Cerebellar cortex (tissue), 1 donor: ENCODE measurements at regions not wholly inside any gene's neighbourhood (a gene's known extent, or its start where the extent isn't known, plus 50 kb on each side); places are given as distances from the start of the nearest gene placed in this dataset.

Source experiments
- DNase-seq: peaks from one replicate; pipeline ENCODE4 v3.0.0-alpha.2; 2015; ENCODE audit warnings: low spot score

GRCh38 chr9:16025627-16026026, 472.8 kb downstream of the CCDC171 start:
- DNase-seq = no peak

DNA sequence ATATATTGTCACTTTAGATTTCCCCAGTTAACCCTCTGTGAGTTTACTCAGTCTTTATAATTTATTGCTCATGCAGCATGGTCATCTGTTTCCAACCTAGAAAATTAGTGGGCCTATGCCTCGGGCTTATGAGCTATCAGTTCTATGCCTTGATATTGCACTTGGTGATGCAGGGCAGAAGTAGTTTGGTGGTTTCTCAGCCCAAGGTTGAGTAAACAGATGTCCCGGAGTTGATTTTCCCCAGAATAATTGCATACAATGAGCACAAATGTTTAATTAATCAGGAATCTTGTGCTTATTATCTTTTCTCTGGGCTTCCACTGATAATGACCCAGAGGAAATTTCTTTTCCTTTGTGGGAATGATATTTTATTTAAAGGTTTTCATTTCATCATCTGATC, 474.0 kb downstream of the CCDC171 start:
- no peak for DNase-seq

GRCh38 chr9:16028548-16028947, 475.7 kb downstream of the CCDC171 start:
- no peak for DNase-seq

DNA sequence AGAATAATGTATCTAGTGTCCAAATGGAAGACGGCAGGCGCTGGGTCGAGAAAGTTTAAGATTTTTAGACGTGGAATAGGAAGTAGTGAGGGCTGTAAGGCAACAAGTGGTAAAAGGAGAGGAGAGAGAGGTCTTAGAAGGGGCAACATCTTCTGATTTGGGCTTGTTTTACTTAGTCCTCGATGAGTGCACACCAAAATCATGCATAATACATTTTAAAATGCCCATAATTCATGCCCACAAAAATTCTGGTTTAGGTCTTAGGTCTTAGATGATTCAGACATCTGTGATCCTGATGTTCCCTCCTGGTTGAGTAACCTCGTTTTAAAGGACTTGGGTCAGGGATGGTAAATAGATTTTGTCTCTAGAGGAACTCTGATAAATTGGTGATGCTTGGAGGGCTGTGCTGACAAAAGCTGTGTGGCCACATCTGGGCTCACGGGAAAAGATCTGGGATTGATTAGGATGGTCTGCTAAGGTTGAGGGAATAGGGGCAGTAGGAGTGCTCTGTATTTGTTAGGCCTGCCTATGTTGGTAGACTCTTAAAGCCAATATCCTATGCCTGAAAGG, 476.3 kb downstream of the CCDC171 start:
- no peak for DNase-seq

DNA sequence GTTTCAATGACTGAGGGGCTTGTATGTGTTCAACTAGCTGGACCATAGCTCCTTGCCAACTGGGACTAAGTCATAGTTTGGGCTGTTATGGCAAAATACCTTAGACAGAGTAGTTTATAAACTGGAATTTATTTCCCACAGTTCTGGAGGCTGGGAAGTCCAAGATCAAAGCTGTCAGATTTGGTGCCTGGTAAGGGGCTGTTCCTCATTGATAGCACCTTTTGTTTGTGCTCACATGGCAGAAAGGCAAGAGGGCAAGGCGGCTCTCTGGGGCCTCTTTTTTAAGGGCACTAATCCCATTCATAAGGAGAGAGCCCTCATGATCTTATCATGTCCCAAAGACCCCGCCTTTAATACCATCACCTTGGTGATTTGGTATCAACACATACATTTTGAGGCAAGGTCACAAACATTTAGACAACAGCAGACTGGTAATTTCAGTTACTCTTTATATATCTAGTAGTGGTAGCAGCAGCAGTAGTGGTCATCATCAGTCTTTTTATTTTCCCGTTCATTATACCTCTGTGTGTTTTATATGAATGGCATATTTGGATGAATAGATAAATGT, 477.0 kb downstream of the CCDC171 start:
- DNase-seq = no peak

GRCh38 chr9:16030528-16031185, 477.8 kb downstream of the CCDC171 start:
- no peak for DNase-seq

DNA sequence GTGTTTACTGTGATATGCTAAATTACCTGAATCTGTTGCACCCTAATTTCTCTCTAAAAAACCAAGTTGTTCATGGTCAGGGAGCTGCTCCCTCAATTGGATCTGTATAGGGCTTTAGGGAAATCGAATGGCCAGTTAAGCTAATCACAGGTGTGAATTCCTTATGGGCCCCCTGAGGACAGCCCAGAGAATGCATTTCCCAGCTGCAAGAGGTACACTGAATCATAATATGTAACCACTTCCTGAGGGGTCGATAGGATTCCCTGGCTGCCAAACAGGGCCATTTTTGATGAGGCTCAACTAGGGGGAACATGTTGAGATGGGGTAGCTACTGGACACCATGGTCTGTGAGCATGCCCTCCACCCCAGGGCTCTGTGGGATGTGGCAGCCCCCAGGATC, 478.6 kb downstream of the CCDC171 start:
- DNase-seq = no peak

- DNase-seq = no peak
Measured at GRCh38 chr9:16031971-16032370, 479.1 kb downstream of the CCDC171 start.

DNA sequence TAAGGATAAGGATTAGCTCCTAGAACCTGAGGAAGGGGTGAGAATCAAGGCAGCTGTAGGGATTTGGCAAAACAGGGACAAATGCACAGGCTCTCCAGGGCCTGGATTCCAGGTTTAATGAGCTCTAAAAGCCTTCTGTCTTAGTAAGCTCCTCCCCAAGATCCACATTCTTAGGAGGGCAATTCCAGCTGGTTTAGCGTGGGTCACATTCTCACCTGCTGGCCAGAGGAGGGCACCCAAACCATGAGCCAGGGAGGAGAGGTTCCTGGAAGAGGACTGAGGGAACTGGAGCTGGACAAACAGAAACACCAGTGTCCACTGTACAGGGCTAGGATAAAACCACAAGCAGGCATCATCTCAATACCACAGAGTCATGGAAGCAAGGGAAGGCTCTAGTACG, 480.0 kb downstream of the CCDC171 start:
- DNase-seq = peak; percentile 0

- no peak for DNase-seq
Measured at GRCh38 chr9:16033253-16033652, 480.4 kb downstream of the CCDC171 start.

DNA sequence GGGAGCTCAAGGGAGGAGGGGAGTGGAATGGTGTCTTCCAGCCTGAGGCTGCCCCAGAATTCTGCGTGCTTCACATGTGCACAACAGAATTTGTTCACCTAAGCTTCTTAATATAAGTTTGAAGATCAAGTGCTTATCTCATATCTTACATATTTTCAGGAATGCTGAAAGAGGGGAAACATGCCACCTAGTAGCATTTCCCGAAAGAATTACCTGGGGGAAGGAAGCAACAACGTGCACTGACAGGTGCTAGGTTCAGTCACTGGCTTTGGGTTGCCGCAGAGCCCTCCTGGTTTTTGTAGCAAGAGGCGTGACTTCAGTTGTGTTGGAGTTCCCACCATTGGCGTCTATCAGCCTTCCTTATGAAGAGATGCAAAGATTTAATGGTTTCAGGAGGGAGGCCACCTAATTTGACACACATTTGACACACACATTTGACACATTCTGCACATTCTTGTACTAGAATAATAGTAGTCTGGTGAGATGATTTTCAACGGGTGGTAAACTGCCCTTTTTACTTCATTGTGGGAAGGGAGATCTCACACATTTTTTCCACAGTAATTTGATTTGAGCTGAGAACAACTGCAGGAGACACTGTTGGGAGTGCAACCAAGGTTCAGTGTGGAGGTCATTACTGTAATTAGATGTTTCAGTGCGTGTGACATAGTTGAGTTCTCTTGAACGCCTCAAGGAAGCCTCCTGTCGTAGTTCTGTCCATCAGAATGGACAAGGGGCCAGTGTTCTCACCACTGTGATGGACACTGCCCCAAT, 481.3 kb downstream of the CCDC171 start:
- DNase-seq = no peak

DNA sequence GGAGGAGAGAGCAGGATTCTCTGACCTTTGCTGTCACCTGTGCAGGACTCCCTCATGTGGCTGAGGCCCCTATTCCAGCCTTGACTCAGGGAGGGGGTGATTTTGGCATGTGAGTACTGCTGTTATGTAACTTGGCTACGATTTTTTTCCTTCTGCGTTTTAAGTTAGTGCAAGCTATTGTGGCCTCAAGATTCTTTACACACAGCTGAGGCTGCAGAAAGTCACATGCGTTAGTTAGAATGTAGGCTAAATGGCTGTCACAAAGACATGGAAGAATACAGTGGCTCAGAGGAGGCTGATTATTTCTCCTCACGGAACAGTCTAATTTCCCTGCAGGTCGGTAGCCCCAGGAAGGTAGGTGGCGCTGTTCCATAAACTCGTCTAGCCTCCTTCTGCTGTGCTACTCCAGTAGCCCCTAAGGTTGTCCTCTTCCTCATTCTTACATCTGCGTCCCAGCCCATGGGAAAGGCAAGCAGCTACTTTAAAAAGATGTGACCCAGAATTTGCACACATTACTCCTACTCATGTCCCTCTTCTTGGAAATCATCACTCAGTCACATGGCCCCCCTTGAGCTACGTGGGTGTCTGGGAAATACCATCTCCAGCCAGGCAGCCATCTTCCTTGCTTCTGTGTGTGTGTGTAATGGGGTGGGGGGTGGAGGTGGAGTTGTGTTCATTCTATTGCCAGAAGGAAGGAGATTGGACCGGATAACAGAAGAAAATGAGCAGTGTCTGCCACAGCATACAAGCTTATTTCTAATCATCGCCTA, 486.6 kb downstream of the CCDC171 start:
- peak; percentile 28 for DNase-seq

DNA sequence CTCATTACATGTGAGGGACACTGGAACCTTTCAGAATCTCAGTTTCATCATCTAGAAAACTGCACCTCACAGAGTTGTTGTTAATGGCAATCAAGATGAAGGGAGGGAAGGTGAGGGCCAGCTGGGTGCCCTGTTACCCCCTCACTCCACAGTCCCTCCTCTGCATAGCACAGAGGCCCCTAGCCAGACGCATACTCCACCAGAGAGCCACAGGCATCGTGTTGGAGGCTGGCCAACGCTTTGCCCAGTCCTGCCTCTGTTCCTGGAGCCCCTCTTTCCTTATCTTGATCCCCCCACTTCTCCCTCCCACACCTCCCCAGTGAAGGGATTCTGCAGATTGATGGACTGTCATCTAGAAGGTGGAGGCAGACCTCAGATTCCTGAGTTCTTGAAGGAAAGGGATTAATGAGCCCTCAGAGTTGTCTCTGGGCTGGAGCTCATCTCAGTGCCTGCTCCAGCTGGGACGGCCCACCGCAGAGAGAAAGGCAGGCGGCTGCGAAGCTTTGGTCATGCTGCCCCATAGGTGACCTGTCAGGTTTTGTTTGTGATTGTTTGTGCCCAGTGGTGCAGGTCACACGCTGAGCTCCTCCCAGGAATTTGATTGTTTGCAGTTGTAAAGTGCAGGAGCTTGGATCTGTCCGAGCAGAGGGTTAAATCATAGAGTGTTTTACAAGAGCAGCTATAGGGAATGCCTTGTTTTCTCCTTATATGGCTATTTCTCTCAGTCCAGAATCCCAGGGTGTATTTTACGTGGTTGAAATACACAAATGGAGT, 487.3 kb downstream of the CCDC171 start:
- peak; percentile 4 for DNase-seq

DNA sequence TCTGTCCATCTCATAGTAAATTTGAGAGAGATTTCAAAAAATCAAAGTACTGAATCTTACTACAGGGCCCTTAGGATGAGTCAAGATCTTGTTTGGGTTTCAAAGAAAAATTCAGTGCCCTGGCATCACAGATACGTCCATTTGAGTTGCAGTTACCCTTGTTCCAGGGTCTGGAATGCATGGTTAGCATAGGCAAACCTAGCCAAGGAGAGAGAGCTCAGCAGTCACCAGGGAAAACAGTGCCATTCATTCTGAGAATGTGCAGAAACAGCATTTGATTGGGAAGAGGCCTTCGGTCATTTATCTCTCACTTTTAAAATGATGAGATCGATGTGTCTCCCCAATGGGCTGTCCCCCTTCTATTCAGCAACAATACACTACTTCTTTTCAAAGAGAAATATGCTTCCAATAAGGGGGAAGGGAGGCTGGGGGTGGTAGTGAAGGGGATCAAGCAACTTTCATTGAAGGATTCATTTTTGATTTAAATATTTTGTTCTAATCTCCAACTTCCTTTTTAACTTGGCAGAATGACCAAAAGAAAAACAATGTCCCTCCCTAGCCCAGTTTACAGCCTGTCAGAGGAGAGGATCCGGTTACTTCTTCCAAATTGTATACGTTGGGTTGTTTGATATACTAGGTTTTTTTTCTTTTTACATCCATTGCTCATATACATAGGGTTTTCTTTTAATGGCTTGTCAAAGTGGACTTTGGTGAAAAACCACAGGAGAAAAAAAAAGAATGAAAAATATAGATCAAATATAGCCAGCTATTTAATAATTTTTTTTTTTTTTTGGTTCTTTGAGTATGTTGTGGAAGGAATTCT, 491.1 kb downstream of the CCDC171 start:
- DNase-seq = no peak

- DNase-seq = no peak
Measured at GRCh38 chr9:16044579-16044881, 491.7 kb downstream of the CCDC171 start.

DNA sequence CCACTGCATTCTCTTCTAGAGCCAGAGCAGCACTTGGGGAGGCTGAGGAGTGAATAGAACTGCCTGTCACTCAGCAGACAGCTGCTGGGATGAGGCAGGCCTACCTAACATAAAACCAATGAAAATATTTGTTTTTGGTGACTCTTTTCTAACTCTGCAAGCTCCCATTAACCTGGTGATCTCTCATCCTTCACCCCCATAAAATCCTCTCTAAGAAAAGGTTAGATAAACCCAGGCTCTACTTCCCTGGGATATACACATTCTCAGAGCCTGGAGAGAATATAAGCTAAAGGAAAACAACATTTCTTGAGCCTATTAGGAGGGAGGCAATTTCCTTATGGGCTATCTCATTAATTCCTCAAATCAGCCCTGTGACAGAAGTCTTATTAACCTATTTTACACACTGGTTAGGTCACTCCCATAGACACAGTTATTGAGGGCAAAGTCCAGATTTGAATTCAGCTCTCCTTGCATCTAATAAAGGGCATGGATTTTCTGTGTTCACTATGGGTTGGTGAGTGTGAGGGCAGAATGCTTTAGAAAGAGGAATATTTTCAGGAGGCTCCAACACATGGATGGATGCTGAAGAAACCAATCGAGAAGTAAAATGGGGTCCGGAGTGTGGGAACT, 492.9 kb downstream of the CCDC171 start:
- no peak for DNase-seq

DNA sequence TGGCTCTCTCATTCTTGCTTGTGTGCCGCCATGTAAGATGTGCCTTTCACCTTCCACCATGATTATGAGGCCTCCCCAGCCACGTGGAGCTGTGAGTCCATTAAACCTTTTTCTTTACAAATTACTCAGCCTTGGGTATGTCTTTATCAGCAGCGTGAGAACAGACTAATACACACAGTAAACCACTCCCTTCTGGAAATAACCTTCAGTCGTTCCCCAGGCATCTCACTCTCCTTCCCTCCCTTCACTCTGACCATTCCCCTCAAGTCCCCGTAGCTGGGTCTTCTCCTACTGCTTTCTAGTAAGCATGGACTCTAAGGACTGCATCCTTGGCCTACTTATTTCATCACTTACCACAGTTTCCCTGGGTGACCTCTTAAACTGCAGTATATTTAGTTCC, 493.9 kb downstream of the CCDC171 start:
- no peak for DNase-seq

GRCh38 chr9:16048129-16048528, 495.3 kb downstream of the CCDC171 start:
- DNase-seq = no peak

DNA sequence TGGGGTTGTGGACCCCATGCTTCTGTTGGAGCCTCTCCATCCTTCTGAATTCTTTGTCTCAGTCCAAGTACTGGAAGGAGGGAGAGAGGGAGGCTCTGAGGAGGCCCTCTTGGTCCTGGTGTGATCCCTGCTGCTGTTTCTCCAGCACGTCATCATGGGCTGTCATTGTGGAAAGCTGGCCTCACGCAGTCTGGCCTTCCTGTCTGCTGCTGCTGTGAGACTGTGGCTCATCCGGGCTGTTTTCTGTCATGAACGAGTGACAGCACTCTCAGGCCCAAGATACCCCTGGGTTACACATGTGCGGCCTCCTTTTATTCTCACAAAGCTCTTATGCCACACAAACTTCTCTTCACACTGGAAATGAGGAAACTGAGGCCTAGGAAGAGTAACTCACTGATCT, 499.3 kb downstream of the CCDC171 start:
- DNase-seq = no peak

- no peak for DNase-seq
Measured at GRCh38 chr9:16052757-16053530, 500.1 kb downstream of the CCDC171 start.
